IMR-90 (cell line): ENCODE measurements at regions not wholly inside any gene's neighbourhood (a gene's known extent, or its start where the extent isn't known, plus 50 kb on each side); places are given as distances from the start of the nearest gene placed in this dataset.

ENCODE experiments used
- CTCF ChIP-seq: conservative IDR thresholded peaks from 2 replicates; pipeline ENCODE4 v1.5.1; 2012; ENCODE audit warnings: mild to moderate bottlenecking, low read depth, low read length, improper control_type of control experiment
- MAZ ChIP-seq: IDR thresholded peaks from 2 replicates; pipeline ENCODE4 v1.6.1; 2012; ENCODE audit warnings: low read depth, mild to moderate bottlenecking, low read length, improper control_type of control experiment, moderate library complexity, borderline replicate concordance
- POLR2A ChIP-seq: IDR thresholded peaks from 2 replicates; pipeline ENCODE4 v1.6.1; 2012; ENCODE audit warnings: mild to moderate bottlenecking, low read depth, low read length

- TF ChIP-seq MAZ (no peak), POLR2A (no peak), CTCF (no peak)
These were observed 162.4 kb upstream of the DUSP10 start for GRCh38 chr1:221904319-221904718.
